ENCODE measurements at regions not wholly inside any gene's neighbourhood (a gene's known extent, or its start where the extent isn't known, plus 50 kb on each side); places are given as distances from the start of the nearest gene placed in this dataset.

DNA sequence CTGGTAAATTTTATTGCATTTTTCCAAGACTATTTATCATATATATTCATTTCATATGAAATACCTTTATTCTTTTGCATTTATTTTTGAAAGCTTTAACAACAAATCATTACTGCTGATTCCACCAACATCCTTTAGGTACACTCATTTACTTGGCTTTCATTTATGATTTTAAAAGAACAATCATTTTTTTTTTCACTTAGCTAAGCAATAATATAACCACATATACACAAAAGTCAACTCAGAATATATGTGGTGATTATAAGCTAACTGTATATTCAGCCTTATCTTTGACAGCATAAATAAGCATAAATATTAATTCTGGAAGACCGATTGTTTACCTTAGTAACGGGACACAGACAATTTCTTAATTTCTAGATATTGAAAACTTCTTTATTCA, 458.6 kb upstream of the ZNF385D start:
- no peak overlapping the region for H3K27ac ChIP-seq (ENCODE audit: low read depth, low read length)
- peaks cover 0 to 9% (median 0%) of the 10 kb centered on the region in 11 donors for H3K9me3 Mint-ChIP-seq
- no peak overlapping the region for H3K4me3 Mint-ChIP-seq
- ATAC-seq (no peak), DNase-seq (no peak)
- H3K9me3 ChIP-seq (ENCODE audit: control insufficient read depth in 2 of 3, low read length in 3 of 3): no peaks in the 10 kb centered on the region
- H3K4me1 ChIP-seq (ENCODE audit: control insufficient read depth in 2 of 2, insufficient read depth in 2 of 2, low read length in 2 of 2): no peaks in the 10 kb centered on the region
- no peak overlapping the region for H3K27ac Mint-ChIP-seq
- H3K27me3 ChIP-seq (ENCODE audit: control insufficient read depth in 2 of 2, insufficient read depth in 2 of 2, low read length in 2 of 2): no peaks in the 10 kb centered on the region
- H3K4me3 ChIP-seq (ENCODE audit: low read length): no peak overlapping the region
- intact Hi-C loops (cut with micrococcal nuclease): no loop called here
- ChIA-PET POLR2A (no interaction called here), CTCF (no interaction called here)
- H3K36me3 Mint-ChIP-seq: no peaks in the 10 kb centered on the region
- H3K27me3 Mint-ChIP-seq: no peaks in the 10 kb centered on the region
- H3K36me3 ChIP-seq (ENCODE audit: control insufficient read depth in 2 of 3, insufficient read depth in 3 of 3, low read length in 3 of 3): no peaks in the 10 kb centered on the region
- no peaks in the 10 kb centered on the region for H3K4me1 Mint-ChIP-seq

- H3K4me1 Mint-ChIP-seq: no peaks in the 10 kb centered on the region
- ATAC-seq (no peak), DNase-seq (no peak)
- H3K36me3 ChIP-seq (ENCODE audit: control insufficient read depth in 2 of 3, insufficient read depth in 3 of 3, low read length in 3 of 3): no peaks in the 10 kb centered on the region
- POLR2A ChIA-PET: no interaction called here
- H3K27me3 Mint-ChIP-seq: no peaks in the 10 kb centered on the region
- no peaks in the 10 kb centered on the region for H3K27me3 ChIP-seq (ENCODE audit: control insufficient read depth in 2 of 2, insufficient read depth in 2 of 2, low read length in 2 of 2)
- H3K4me1 ChIP-seq (ENCODE audit: control insufficient read depth in 2 of 2, insufficient read depth in 2 of 2, low read length in 2 of 2): no peaks in the 10 kb centered on the region
- H3K4me3 Mint-ChIP-seq: no peak overlapping the region
- no peak overlapping the region for H3K27ac ChIP-seq (ENCODE audit: low read depth, low read length)
- no peaks in the 10 kb centered on the region for H3K9me3 ChIP-seq (ENCODE audit: control insufficient read depth in 2 of 3, low read length in 3 of 3)
- no peaks in the 10 kb centered on the region for H3K36me3 Mint-ChIP-seq
- peaks cover 0 to 7% (median 1%) of the 10 kb centered on the region in 11 donors for H3K9me3 Mint-ChIP-seq
- no peak overlapping the region for H3K4me3 ChIP-seq (ENCODE audit: low read length)
- intact Hi-C loops (cut with micrococcal nuclease): no loop called here
- CTCF ChIA-PET: no interaction called here
- no peak overlapping the region for H3K27ac Mint-ChIP-seq
These were observed 459.7 kb upstream of the ZNF385D start for GRCh38 chr3:22210693-22211092.

- Histone ChIP-seq H3K27ac (ENCODE audit: low read depth, low read length) (no peak overlapping the region), H3K27me3 (ENCODE audit: control insufficient read depth in 2 of 2, insufficient read depth in 2 of 2, low read length in 2 of 2) (no peaks in the 10 kb centered on the region), H3K9me3 (ENCODE audit: control insufficient read depth in 2 of 3, low read length in 3 of 3) (no peaks in the 10 kb centered on the region), H3K36me3 (ENCODE audit: control insufficient read depth in 2 of 3, insufficient read depth in 3 of 3, low read length in 3 of 3) (no peaks in the 10 kb centered on the region), H3K4me1 (ENCODE audit: control insufficient read depth in 2 of 2, insufficient read depth in 2 of 2, low read length in 2 of 2) (no peaks in the 10 kb centered on the region), H3K4me3 (ENCODE audit: low read length) (no peak overlapping the region)
- Mint-ChIP-seq H3K4me3 (no peak overlapping the region), H3K9me3 (peaks cover 0 to 9% (median 3%) of the 10 kb centered on the region in 11 donors), H3K36me3 (no peaks in the 10 kb centered on the region), H3K27ac (no peak overlapping the region), H3K27me3 (no peaks in the 10 kb centered on the region), H3K4me1 (no peaks in the 10 kb centered on the region)
- no peak for DNase-seq
- CTCF ChIA-PET: no interaction called here
- POLR2A ChIA-PET: no interaction called here
- no peak for ATAC-seq
- intact Hi-C loops (cut with micrococcal nuclease): no loop called here
These were observed 465.6 kb upstream of the ZNF385D start for GRCh38 chr3:22216601-22217000.

DNA sequence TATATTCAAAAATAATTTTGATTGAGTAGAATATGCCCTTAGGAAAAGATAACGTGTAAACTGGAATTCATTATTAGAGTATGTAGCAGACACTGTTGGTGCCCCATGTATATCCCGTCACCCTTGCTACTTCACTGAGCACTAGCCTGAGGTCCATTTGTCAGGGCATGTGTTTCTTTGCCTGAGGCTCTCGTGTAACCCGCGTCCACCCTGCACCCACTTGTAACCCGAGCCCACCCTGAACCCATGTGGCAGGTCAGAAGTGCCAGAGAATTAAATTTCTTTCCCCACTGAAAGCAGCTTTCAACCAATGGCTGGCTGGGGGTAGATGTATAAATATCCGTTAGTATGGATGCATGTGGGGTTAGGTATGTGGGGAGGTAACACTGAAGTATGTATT, 474.2 kb upstream of the ZNF385D start:
- no peak overlapping the region for H3K27ac ChIP-seq (ENCODE audit: low read depth, low read length)
- Mint-ChIP-seq H3K9me3 (peaks cover 0 to 11% (median 3%) of the 10 kb centered on the region in 11 donors), H3K4me1 (no peaks in the 10 kb centered on the region), H3K4me3 (no peak overlapping the region), H3K36me3 (no peaks in the 10 kb centered on the region), H3K27me3 (no peaks in the 10 kb centered on the region), H3K27ac (no peak overlapping the region)
- H3K36me3 ChIP-seq (ENCODE audit: control insufficient read depth in 2 of 3, insufficient read depth in 3 of 3, low read length in 3 of 3): no peaks in the 10 kb centered on the region
- no peak overlapping the region for H3K4me3 ChIP-seq (ENCODE audit: low read length)
- H3K4me1 ChIP-seq (ENCODE audit: control insufficient read depth in 2 of 2, insufficient read depth in 2 of 2, low read length in 2 of 2): no peaks in the 10 kb centered on the region
- CTCF ChIA-PET: no interaction called here
- intact Hi-C loops (cut with micrococcal nuclease): no loop called here
- no peak for DNase-seq
- H3K9me3 ChIP-seq (ENCODE audit: control insufficient read depth in 2 of 3, low read length in 3 of 3): no peaks in the 10 kb centered on the region
- no peaks in the 10 kb centered on the region for H3K27me3 ChIP-seq (ENCODE audit: control insufficient read depth in 2 of 2, insufficient read depth in 2 of 2, low read length in 2 of 2)
- ATAC-seq: no peak
- POLR2A ChIA-PET: no interaction called here

GRCh38 chr3:22228705-22229104, 477.7 kb upstream of the ZNF385D start:
- Mint-ChIP-seq H3K4me3 (no peak overlapping the region), H3K4me1 (no peaks in the 10 kb centered on the region), H3K9me3 (peaks cover 0 to 23% (median 4%) of the 10 kb centered on the region in 11 donors), H3K27me3 (no peaks in the 10 kb centered on the region), H3K27ac (no peak overlapping the region), H3K36me3 (no peaks in the 10 kb centered on the region)
- intact Hi-C loops (cut with micrococcal nuclease): no loop called here
- Histone ChIP-seq H3K27ac (ENCODE audit: low read depth, low read length) (no peak overlapping the region), H3K9me3 (ENCODE audit: control insufficient read depth in 2 of 3, low read length in 3 of 3) (no peaks in the 10 kb centered on the region), H3K4me3 (ENCODE audit: low read length) (no peak overlapping the region), H3K27me3 (ENCODE audit: control insufficient read depth in 2 of 2, insufficient read depth in 2 of 2, low read length in 2 of 2) (no peaks in the 10 kb centered on the region), H3K36me3 (ENCODE audit: control insufficient read depth in 2 of 3, insufficient read depth in 3 of 3, low read length in 3 of 3) (no peaks in the 10 kb centered on the region), H3K4me1 (ENCODE audit: control insufficient read depth in 2 of 2, insufficient read depth in 2 of 2, low read length in 2 of 2) (no peaks in the 10 kb centered on the region)
- ATAC-seq: no peak
- CTCF ChIA-PET: no interaction called here
- no peak for DNase-seq
- POLR2A ChIA-PET: no interaction called here

- intact Hi-C loops (cut with micrococcal nuclease): no loop called here
- no peaks in the 10 kb centered on the region for H3K9me3 ChIP-seq (ENCODE audit: control insufficient read depth in 2 of 3, low read length in 3 of 3)
These were observed 480.1 kb upstream of the ZNF385D start for GRCh38 chr3:22231061-22231460.

DNA sequence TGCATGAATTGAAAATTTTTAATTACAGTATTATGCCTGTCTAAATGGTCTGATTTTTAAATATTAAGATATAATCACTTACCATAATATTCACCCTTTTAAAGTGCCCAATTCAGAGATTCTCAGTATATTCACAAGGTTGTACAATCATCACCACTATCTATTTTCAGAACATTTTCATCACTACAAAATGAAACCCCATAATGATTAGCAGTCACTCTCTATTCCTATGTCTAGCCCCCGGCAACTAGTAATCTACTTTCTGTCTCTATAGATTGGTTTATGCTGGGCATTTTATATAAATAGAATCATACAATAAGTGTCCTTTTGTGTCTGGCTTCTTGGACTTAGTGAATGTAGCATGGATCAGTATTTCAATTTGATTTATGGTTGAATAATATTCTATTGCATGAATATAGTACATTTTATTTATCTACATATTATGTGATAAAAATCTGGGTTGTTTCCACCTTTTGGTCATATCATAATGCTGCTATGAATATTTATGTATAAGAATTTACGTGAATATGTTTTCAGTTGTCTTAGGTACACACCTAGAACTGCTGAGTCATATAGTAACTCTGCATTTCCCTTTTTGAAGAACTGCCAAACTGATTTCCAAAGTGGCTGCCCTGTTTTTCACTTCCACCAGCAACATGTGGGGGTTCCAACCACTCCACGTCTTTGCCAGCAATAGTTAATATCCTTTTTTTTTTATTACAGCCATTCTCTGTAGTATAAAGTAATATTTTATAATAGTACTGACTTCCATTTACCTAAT, 485.7 kb upstream of the ZNF385D start:
- Mint-ChIP-seq H3K36me3 (peaks cover 0 to 4% (median 0%) of the 10 kb centered on the region in 5 donors), H3K27me3 (no peaks in the 10 kb centered on the region), H3K9me3 (peaks cover 0 to 16% (median 5%) of the 10 kb centered on the region in 11 donors), H3K27ac (no peak overlapping the region), H3K4me1 (no peaks in the 10 kb centered on the region), H3K4me3 (no peak overlapping the region)
- ATAC-seq (no peak), DNase-seq (no peak)
- Histone ChIP-seq H3K27me3 (ENCODE audit: control insufficient read depth in 2 of 2, insufficient read depth in 2 of 2, low read length in 2 of 2) (no peaks in the 10 kb centered on the region), H3K9me3 (ENCODE audit: control insufficient read depth in 2 of 3, low read length in 3 of 3) (no peaks in the 10 kb centered on the region), H3K4me1 (ENCODE audit: control insufficient read depth in 2 of 2, insufficient read depth in 2 of 2, low read length in 2 of 2) (no peaks in the 10 kb centered on the region), H3K4me3 (ENCODE audit: low read length) (no peak overlapping the region), H3K36me3 (ENCODE audit: control insufficient read depth in 2 of 3, insufficient read depth in 3 of 3, low read length in 3 of 3) (no peaks in the 10 kb centered on the region), H3K27ac (ENCODE audit: low read depth, low read length) (no peak overlapping the region)
- intact Hi-C loops (cut with micrococcal nuclease): no loop called here
- POLR2A ChIA-PET: no interaction called here
- CTCF ChIA-PET: no interaction called here

More at GRCh38 chr3:22231061-22231460, 480.1 kb upstream of the ZNF385D start:
- ATAC-seq (no peak), DNase-seq (no peak)
- CTCF ChIA-PET: no interaction called here
- no peaks in the 10 kb centered on the region for H3K27me3 ChIP-seq (ENCODE audit: control insufficient read depth in 2 of 2, insufficient read depth in 2 of 2, low read length in 2 of 2)
- H3K9me3 Mint-ChIP-seq: peaks cover 0 to 23% (median 4%) of the 10 kb centered on the region in 11 donors
- POLR2A ChIA-PET: no interaction called here
- H3K4me3 ChIP-seq (ENCODE audit: low read length): no peak overlapping the region
- no peaks in the 10 kb centered on the region for H3K36me3 ChIP-seq (ENCODE audit: control insufficient read depth in 2 of 3, insufficient read depth in 3 of 3, low read length in 3 of 3)
- no peak overlapping the region for H3K27ac Mint-ChIP-seq
- H3K4me3 Mint-ChIP-seq: no peak overlapping the region
- H3K4me1 Mint-ChIP-seq: no peaks in the 10 kb centered on the region
- H3K27ac ChIP-seq (ENCODE audit: low read depth, low read length): no peak overlapping the region
- H3K27me3 Mint-ChIP-seq: no peaks in the 10 kb centered on the region
- H3K36me3 Mint-ChIP-seq: no peaks in the 10 kb centered on the region
- H3K4me1 ChIP-seq (ENCODE audit: control insufficient read depth in 2 of 2, insufficient read depth in 2 of 2, low read length in 2 of 2): no peaks in the 10 kb centered on the region

Measured in naive thymus-derived CD4-positive, alpha-beta T cell (primary cell).